Upper lobe of left lung (tissue), 4 donors: ENCODE measurements at regions not wholly inside any gene's neighbourhood (a gene's known extent, or its start where the extent isn't known, plus 50 kb on each side); places are given as distances from the start of the nearest gene placed in this dataset.

Experiments used
- EP300 ChIP-seq, 4 donors: sonication (generic); formaldehyde crosslinking; IDR thresholded peaks; one replicate each; pipeline ENCODE4 v1.5.1; 2017; ENCODE audit warnings: antibody characterized with exemption in 4 of 4, control low read depth in 2 of 4
- POLR2A ChIP-seq, 4 donors: fragments of 450-650 bp; IDR thresholded peaks; one replicate each; pipeline ENCODE4 v1.5.1; 2016 to 2017; ENCODE audit warnings: antibody characterized with exemption in 4 of 4, mild to moderate bottlenecking in 2 of 4
- TF ChIP-seq, protein P1 (sequence below), 6 experiments: fragments of 450-650 bp in 4 of 6; fragments of 200-600 bp in 2 of 6; sonication (generic) in 2 of 6; IDR thresholded peaks; one replicate each; pipeline ENCODE4 v1.5.1; 2016 to 2019; ENCODE audit warnings: antibody characterized with exemption in 6 of 6

DNA sequence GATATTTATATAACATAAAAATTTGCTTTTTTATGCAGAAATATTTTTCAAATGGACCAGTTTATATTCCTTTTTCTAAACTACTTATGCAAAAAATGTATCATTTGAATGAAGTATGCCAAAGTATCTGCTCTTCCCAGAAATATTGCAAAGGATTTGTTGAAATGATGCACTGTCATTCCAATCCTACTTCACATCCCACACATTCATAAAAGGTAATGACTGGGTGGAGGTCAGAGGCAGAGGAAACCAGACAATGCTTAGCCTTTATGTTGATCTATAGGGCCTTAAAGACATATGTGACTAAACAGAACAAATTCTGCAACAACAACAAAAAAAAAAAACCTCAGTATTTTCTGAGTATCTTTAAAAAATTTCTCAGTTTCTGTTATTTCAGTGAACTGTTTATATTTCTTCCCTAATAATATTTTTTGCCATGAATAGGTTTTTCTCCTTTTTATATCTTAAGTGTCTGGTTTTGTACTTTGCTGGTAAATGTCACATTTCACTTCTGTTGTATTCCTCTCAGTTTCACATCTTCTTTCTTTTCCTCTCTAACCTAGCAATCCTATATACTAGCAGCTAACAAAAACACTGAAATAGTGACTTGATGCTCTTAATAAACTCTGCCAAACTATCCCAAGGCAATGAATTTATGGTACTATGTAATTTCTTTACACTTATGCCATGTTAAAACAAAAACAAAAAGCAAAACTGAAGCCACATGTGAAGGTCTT lies 374.1 kb downstream of the BCKDHB start:
- TF ChIP-seq, protein P1, sequence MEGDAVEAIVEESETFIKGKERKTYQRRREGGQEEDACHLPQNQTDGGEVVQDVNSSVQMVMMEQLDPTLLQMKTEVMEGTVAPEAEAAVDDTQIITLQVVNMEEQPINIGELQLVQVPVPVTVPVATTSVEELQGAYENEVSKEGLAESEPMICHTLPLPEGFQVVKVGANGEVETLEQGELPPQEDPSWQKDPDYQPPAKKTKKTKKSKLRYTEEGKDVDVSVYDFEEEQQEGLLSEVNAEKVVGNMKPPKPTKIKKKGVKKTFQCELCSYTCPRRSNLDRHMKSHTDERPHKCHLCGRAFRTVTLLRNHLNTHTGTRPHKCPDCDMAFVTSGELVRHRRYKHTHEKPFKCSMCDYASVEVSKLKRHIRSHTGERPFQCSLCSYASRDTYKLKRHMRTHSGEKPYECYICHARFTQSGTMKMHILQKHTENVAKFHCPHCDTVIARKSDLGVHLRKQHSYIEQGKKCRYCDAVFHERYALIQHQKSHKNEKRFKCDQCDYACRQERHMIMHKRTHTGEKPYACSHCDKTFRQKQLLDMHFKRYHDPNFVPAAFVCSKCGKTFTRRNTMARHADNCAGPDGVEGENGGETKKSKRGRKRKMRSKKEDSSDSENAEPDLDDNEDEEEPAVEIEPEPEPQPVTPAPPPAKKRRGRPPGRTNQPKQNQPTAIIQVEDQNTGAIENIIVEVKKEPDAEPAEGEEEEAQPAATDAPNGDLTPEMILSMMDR (IDR thresholded peaks at IDR 0.05) = no peak
- no peak for TF ChIP-seq EP300 (IDR thresholded peaks at IDR 0.05)
- TF ChIP-seq POLR2A (IDR thresholded peaks at IDR 0.05) = no peak
